ENCODE measurements at regions not wholly inside any gene's neighbourhood (a gene's known extent, or its start where the extent isn't known, plus 50 kb on each side); places are given as distances from the start of the nearest gene placed in this dataset.

DNA sequence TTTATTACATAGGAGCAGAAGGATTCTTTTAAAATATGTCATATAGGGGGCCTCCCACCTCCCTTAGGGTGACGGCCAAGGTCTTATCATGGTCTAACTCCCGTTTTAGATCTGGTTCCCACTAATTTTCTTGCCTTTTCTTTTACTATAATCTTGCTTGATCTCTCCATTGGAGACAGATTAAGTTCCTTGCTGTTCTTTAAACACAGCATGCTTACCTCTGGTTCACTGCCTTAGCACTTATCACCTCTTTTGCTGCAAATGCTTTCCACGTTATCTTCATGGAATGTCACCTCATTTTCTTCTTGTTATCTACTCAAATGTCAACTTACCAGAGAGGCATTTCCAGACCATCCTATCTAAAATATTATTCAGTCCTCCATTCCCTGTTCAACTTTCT is 1047.6 kb downstream of the TLE4 start:
- Mint-ChIP-seq H3K27ac (no peak overlapping the region), H3K4me1 (ENCODE audit: low read depth) (no peaks in the 10 kb centered on the region), H3K4me3 (no peak overlapping the region), H3K9me3 (peaks cover 3% of the 10 kb centered on the region), H3K27me3 (no peaks in the 10 kb centered on the region), H3K36me3 (ENCODE audit: low read depth) (no peaks in the 10 kb centered on the region)
- ATAC-seq (ENCODE audit: poor library complexity) (no peak), DNase-seq (no peak)
- no peaks in the 10 kb centered on the region for H3K9me3 ChIP-seq (ENCODE audit: control insufficient read depth in 1 of 2, insufficient read depth in 1 of 2, low read length in 2 of 2)
- H3K27me3 ChIP-seq (ENCODE audit: control insufficient read depth in 1 of 2, insufficient read depth in 2 of 2, low read length in 2 of 2) = no peaks in the 10 kb centered on the region
- H3K27ac ChIP-seq (ENCODE audit: low read depth in 1 of 2, low read length in 2 of 2) = no peak overlapping the region
- intact Hi-C loops (cut with DNase I, micrococcal nuclease) = no loop called here
- ChIA-PET CTCF (no interaction called here), POLR2A (no interaction called here)
- TF ChIP-seq, protein P1, sequence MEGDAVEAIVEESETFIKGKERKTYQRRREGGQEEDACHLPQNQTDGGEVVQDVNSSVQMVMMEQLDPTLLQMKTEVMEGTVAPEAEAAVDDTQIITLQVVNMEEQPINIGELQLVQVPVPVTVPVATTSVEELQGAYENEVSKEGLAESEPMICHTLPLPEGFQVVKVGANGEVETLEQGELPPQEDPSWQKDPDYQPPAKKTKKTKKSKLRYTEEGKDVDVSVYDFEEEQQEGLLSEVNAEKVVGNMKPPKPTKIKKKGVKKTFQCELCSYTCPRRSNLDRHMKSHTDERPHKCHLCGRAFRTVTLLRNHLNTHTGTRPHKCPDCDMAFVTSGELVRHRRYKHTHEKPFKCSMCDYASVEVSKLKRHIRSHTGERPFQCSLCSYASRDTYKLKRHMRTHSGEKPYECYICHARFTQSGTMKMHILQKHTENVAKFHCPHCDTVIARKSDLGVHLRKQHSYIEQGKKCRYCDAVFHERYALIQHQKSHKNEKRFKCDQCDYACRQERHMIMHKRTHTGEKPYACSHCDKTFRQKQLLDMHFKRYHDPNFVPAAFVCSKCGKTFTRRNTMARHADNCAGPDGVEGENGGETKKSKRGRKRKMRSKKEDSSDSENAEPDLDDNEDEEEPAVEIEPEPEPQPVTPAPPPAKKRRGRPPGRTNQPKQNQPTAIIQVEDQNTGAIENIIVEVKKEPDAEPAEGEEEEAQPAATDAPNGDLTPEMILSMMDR (IDR thresholded peaks at IDR 0.05) = no peak
- H3K4me1 ChIP-seq (ENCODE audit: insufficient read depth, low read length) = no peaks in the 10 kb centered on the region
- no peaks in the 10 kb centered on the region for H3K36me3 ChIP-seq (ENCODE audit: insufficient read depth, low read length)
- no peak overlapping the region for H3K4me3 ChIP-seq (ENCODE audit: low read length)

DNA sequence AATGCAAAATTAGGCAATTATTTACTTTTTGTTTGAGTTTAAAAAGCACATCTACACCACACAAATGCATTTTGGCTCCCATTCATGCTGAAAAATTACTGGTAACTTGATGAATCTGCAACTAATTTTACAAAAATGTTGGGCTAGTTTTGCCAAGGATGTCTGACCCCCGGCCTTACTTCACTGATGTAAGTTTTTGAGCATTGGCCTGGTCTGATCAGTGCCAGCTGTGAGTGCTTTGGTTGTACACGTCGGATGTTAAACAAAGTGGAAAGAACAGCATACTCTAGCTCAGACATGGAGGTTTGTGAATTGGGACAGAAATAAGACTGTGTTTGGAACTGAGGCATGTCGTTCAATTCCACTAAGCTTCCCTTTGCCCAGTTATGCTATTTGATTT is 1044.2 kb downstream of the TLE4 start:
- TF ChIP-seq, protein P1 (IDR thresholded peaks at IDR 0.05) = no peak
- no peak for ATAC-seq (ENCODE audit: poor library complexity)
- no peak overlapping the region for H3K27ac Mint-ChIP-seq
- Histone ChIP-seq H3K9me3 (ENCODE audit: control insufficient read depth in 1 of 2, insufficient read depth in 1 of 2, low read length in 2 of 2) (no peaks in the 10 kb centered on the region), H3K4me3 (ENCODE audit: low read length) (no peak overlapping the region), H3K27me3 (ENCODE audit: control insufficient read depth in 1 of 2, insufficient read depth in 2 of 2, low read length in 2 of 2) (no peaks in the 10 kb centered on the region), H3K36me3 (ENCODE audit: insufficient read depth, low read length) (no peaks in the 10 kb centered on the region), H3K4me1 (ENCODE audit: insufficient read depth, low read length) (no peaks in the 10 kb centered on the region), H3K27ac (ENCODE audit: low read depth in 1 of 2, low read length in 2 of 2) (no peak overlapping the region)
- intact Hi-C loops (cut with DNase I, micrococcal nuclease) = no loop called here
- no peaks in the 10 kb centered on the region for H3K4me1 Mint-ChIP-seq (ENCODE audit: low read depth)
- H3K27me3 Mint-ChIP-seq = no peaks in the 10 kb centered on the region
- peaks cover 3% of the 10 kb centered on the region for H3K9me3 Mint-ChIP-seq
- POLR2A ChIA-PET = no interaction called here
- H3K4me3 Mint-ChIP-seq = no peak overlapping the region
- DNase-seq = no peak
- CTCF ChIA-PET = no interaction called here
- H3K36me3 Mint-ChIP-seq (ENCODE audit: low read depth) = no peaks in the 10 kb centered on the region

DNA sequence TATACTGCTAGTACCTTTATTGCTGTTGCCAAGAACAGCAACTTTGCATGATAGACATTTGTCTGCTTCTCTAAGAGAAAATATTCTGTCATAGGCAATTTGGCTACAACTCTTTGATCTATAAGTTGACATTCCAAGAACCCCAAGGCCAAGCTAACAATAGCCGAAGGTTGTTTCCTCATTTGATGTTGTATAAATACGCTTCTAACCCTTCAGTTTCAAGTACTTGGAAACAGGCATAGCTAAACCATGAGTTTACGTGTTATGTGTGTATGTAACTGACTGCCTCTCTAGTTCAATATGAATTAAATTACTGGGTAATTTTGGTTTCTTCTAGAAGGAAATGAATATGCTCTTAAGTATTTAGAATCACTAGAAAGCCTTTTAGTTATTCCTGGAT is 1034.0 kb downstream of the TLE4 start:
- no peaks in the 10 kb centered on the region for H3K9me3 Mint-ChIP-seq
- CTCF ChIA-PET = no interaction called here
- intact Hi-C loops (cut with DNase I, micrococcal nuclease) = no loop called here
- DNase-seq (no peak), ATAC-seq (ENCODE audit: poor library complexity) (no peak)
- Histone ChIP-seq H3K4me1 (ENCODE audit: insufficient read depth, low read length) (no peaks in the 10 kb centered on the region), H3K36me3 (ENCODE audit: insufficient read depth, low read length) (no peaks in the 10 kb centered on the region), H3K27ac (ENCODE audit: low read depth in 1 of 2, low read length in 2 of 2) (no peak overlapping the region), H3K4me3 (ENCODE audit: low read length) (no peak overlapping the region), H3K27me3 (ENCODE audit: control insufficient read depth in 1 of 2, insufficient read depth in 2 of 2, low read length in 2 of 2) (no peaks in the 10 kb centered on the region), H3K9me3 (ENCODE audit: control insufficient read depth in 1 of 2, insufficient read depth in 1 of 2, low read length in 2 of 2) (no peaks in the 10 kb centered on the region)
- no peaks in the 10 kb centered on the region for H3K4me1 Mint-ChIP-seq (ENCODE audit: low read depth)
- TF ChIP-seq, protein P1 (IDR thresholded peaks at IDR 0.05) = no peak
- no peak overlapping the region for H3K4me3 Mint-ChIP-seq
- no peak overlapping the region for H3K27ac Mint-ChIP-seq
- no peaks in the 10 kb centered on the region for H3K36me3 Mint-ChIP-seq (ENCODE audit: low read depth)
- POLR2A ChIA-PET = no interaction called here
- no peaks in the 10 kb centered on the region for H3K27me3 Mint-ChIP-seq

Data from CD4-positive, alpha-beta T cell (primary cell).